ENCODE measurements at regions not wholly inside any gene's neighbourhood (a gene's known extent, or its start where the extent isn't known, plus 50 kb on each side); places are given as distances from the start of the nearest gene placed in this dataset.

GRCh38 chr2:161030260-161031063 is 129.8 kb upstream of the TANK start:
- DNase-seq, result no peak

GRCh38 chr2:161031511-161031910 is 128.7 kb upstream of the TANK start:
- DNase-seq, result no peak

- DNase-seq, result no peak
These were observed 127.6 kb upstream of the TANK start for GRCh38 chr2:161032635-161033034.

- no peak for DNase-seq
These were observed 127.1 kb upstream of the TANK start for GRCh38 chr2:161033059-161033660.

GRCh38 chr2:161036926-161037325 is 123.3 kb upstream of the TANK start:
- DNase-seq, result no peak

GRCh38 chr2:161039071-161039470 is 121.2 kb upstream of the TANK start:
- no peak for DNase-seq

GRCh38 chr2:161041356-161041755 is 118.9 kb upstream of the TANK start:
- DNase-seq, result no peak

GRCh38 chr2:161042990-161043625 is 117.1 kb upstream of the TANK start:
- DNase-seq, result no peak

- DNase-seq, result no peak
These were observed 115.9 kb upstream of the TANK start for GRCh38 chr2:161044095-161044865.

GRCh38 chr2:161044921-161045320 is 115.3 kb upstream of the TANK start:
- DNase-seq, result no peak

- no peak for DNase-seq
These were observed 114.5 kb upstream of the TANK start for GRCh38 chr2:161045726-161046125.

- DNase-seq, result no peak
These were observed 113.4 kb upstream of the TANK start for GRCh38 chr2:161046876-161047275.

GRCh38 chr2:161048317-161048716 is 111.9 kb upstream of the TANK start:
- no peak for DNase-seq

GRCh38 chr2:161049559-161049958 is 110.7 kb upstream of the TANK start:
- DNase-seq, result no peak

- no peak for DNase-seq
These were observed 108.0 kb upstream of the TANK start for GRCh38 chr2:161052214-161052613.

GRCh38 chr2:161055289-161055688 is 104.9 kb upstream of the TANK start:
- DNase-seq, result no peak

- DNase-seq, result no peak
These were observed 100.8 kb upstream of the TANK start for GRCh38 chr2:161059388-161059787.

GRCh38 chr2:161061786-161062185 is 98.4 kb upstream of the TANK start:
- no peak for DNase-seq

GRCh38 chr2:161063157-161063945 is 96.9 kb upstream of the TANK start:
- peak; percentile 92 to 93 for DNase-seq

- no peak for DNase-seq
These were observed 96.3 kb upstream of the TANK start for GRCh38 chr2:161063946-161064306.

GRCh38 chr2:161067846-161068350 is 92.3 kb upstream of the TANK start:
- no peak for DNase-seq

- DNase-seq, result no peak
These were observed 91.6 kb upstream of the TANK start for GRCh38 chr2:161068670-161069069.

All from inflammatory macrophage (primary cell).